Esophagus muscularis mucosa (tissue), 4 donors: ENCODE measurements at regions not wholly inside any gene's neighbourhood (a gene's known extent, or its start where the extent isn't known, plus 50 kb on each side); places are given as distances from the start of the nearest gene placed in this dataset.

Experiments used
- EP300 ChIP-seq: sonication (generic); formaldehyde crosslinking; IDR thresholded peaks from one replicate; pipeline ENCODE4 v1.6.1; 2017; ENCODE audit warnings: antibody characterized with exemption
- POLR2AphosphoS5 ChIP-seq, 2 donors: sonication (generic); formaldehyde crosslinking; IDR thresholded peaks; one replicate each; pipeline ENCODE4 v1.6.1; 2017; ENCODE audit warnings: antibody characterized with exemption in 2 of 2
- TF ChIP-seq, protein P1 (sequence below), 3 experiments: fragments of 200-600 bp in 2 of 3; fragments of 450-650 bp in 1 of 3; sonication (generic) in 2 of 3; IDR thresholded peaks; one replicate each; pipeline ENCODE4 v1.5.1; 2017 to 2019; ENCODE audit warnings: antibody characterized with exemption in 3 of 3, mild to moderate bottlenecking in 2 of 3, moderate library complexity in 1 of 3

DNA sequence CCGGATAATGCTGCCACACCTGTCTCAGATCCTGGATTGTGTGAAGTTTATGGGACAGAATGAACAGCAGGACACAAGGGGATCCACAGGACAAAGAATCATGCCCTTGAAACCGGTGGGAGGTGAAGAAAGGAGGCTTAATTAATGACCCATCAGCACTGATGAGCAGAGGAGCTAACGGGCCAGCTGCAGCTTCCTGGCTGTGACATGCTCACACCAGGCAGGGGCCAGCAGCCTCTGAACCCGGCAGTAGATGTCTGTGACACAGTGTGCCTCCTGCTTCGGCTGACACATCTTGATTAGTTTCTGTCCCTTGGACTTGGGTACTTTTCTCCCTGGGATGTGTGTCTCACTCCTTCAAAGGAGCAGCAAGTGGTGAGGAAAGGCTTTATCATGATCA is 328.8 kb upstream of the BRINP1 start:
- TF ChIP-seq, protein P1, sequence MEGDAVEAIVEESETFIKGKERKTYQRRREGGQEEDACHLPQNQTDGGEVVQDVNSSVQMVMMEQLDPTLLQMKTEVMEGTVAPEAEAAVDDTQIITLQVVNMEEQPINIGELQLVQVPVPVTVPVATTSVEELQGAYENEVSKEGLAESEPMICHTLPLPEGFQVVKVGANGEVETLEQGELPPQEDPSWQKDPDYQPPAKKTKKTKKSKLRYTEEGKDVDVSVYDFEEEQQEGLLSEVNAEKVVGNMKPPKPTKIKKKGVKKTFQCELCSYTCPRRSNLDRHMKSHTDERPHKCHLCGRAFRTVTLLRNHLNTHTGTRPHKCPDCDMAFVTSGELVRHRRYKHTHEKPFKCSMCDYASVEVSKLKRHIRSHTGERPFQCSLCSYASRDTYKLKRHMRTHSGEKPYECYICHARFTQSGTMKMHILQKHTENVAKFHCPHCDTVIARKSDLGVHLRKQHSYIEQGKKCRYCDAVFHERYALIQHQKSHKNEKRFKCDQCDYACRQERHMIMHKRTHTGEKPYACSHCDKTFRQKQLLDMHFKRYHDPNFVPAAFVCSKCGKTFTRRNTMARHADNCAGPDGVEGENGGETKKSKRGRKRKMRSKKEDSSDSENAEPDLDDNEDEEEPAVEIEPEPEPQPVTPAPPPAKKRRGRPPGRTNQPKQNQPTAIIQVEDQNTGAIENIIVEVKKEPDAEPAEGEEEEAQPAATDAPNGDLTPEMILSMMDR (IDR thresholded peaks at IDR 0.05): no peak
- TF ChIP-seq POLR2AphosphoS5 (IDR thresholded peaks at IDR 0.05) (no peak), EP300 (no peak)
